8988T (cell line): ENCODE measurements at regions not wholly inside any gene's neighbourhood (a gene's known extent, or its start where the extent isn't known, plus 50 kb on each side); places are given as distances from the start of the nearest gene placed in this dataset.
A peak's percentile ranks its signal among the peaks of the same experiment; 100 is the strongest.

Experiments used
- DNase-seq: peaks from one replicate; pipeline ENCODE4 v3.0.0; 2011

- no peak for DNase-seq
These were observed 56.0 kb upstream of the CD53 start for GRCh38 chr1:110816945-110817344.

GRCh38 chr1:110811529-110811928, 61.4 kb upstream of the CD53 start:
- no peak for DNase-seq

GRCh38 chr1:110800079-110800478, 72.9 kb upstream of the CD53 start:
- DNase-seq: no peak

DNA sequence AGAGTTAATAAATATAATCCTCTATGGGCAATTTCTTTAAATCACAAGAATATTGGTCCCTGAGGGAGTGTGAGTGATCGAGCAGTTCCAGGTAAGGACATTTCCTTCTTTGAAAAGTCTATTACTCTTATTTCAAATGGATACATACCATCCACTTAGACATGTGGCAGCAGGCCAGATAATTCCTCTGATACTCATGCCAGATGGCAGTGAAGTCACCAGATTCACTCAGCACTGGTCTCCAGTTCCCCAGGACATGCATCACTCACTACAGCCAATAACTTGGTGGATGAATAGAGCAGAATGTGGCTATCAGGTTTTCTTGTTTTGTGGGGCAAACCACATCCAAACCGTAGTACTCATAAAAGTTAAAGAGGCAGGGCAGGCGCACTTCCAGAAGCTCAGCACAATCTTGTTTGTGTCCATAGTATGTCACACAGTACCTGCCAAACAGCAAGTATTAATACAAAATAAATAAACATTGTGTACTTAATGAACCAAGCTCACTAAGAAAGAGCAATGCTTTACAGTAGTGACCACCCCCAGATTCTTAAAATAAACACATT, 74.2 kb upstream of the CD53 start:
- DNase-seq: no peak

GRCh38 chr1:110788673-110789072, 84.3 kb upstream of the CD53 start:
- DNase-seq: no peak

DNA sequence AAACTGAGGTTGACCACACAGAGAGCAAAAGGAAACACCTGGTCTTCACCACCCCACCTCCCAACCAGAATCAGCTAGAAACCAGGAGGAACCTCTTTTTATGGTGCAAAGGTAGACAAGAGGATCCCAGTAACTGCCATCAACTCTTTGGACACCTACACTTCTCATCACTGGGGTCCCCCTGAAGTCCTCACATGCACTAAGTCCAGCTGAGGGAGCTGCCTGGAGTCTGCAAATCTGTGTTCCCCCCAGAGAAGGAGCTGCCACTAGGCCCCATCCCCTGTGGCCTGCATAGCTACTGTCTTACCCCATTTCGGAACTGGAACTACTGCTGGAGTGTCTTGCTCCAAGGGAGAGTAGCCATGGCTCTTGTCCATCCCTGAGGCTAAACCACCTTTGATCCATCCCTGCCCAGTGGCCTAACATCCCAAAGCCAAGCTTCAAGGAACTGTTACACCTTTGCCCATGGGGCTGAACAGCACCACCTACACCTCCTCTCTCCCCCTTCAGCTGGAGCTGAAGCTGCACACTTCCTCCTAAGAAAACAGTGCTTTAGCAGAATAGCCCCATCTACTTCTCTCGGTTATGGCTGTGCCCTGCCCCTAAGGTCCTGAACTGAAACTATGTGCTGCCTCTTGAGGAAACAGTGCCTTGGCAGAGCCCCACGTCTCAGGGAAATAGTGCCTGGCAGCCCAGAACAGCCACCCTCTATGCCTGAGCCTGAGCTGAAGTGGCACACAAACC, 85.4 kb upstream of the CD53 start:
- DNase-seq: no peak

- no peak for DNase-seq
These were observed 86.1 kb upstream of the CD53 start for GRCh38 chr1:110786802-110787327.

DNA sequence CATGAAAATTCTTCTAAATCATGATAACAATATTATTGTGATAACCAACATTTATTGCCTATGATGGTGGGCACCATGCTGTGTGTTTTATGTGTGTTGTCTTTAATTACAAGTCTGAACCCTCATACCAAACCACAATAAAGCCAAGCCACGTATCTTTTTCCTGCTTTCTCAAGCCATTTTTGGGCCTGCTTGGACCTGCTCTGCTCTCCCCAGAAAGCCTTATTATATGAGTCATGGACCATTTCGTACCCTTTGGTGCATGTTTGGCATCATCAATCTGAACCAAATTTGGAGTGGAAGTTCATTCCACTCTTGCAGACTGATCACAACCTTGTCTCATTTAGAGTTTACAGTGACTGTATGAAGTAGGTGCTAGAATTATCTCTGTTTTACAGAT, 87.3 kb upstream of the CD53 start:
- no peak for DNase-seq

GRCh38 chr1:110785055-110785454, 87.9 kb upstream of the CD53 start:
- no peak for DNase-seq

GRCh38 chr1:110783292-110783918, 89.5 kb upstream of the CD53 start:
- peak; percentile 13 for DNase-seq

- DNase-seq: no peak
These were observed 91.4 kb upstream of the CD53 start for GRCh38 chr1:110781525-110781924.

DNA sequence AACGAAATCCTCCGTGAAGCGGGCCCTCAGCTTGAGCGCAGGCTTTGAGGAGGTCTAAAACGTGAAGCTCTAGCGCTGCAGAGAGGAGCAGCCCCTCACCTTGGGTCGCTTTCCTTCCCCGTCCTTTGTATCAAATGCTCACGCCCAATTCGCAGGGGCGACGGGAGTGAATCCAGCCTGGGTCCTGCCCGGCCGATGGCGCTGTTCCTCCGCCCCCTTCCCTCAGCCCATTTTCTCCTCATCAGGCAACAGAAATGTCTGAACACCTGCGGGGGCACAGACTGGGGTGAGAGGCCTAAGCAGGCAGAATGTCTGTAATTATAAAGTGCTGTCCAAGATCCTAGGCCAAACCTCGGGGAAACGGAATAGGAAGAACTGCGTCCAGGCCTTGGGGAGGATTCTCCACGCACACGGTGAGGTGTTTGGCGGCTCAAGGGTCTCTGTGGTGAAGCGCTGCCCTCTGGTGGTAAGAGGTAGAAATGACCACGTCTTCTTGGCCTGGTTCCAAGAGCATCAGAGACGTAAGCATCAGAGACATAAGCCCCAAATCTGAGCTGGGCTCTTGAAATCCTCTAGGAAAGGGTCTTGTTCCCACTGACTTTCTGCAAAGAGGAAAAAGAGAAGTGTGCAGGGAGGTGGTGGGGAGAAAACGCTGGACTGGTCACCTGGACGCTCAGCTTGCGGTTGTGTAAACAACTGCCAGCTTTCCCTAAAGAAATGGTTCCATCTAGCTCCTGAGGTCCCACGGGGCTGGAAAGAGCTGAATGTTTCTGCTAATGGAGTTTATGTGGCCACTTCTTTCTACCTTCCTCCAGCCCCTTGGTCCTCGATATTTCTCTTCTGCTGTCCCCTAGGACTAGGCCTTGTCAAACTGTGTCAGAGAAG, 92.1 kb upstream of the CD53 start:
- peak; percentile 11 for DNase-seq

GRCh38 chr1:110779636-110780035, 93.3 kb upstream of the CD53 start:
- DNase-seq: no peak

- DNase-seq: no peak
These were observed 94.1 kb upstream of the CD53 start for GRCh38 chr1:110778821-110779220.

GRCh38 chr1:110777228-110777627, 95.7 kb upstream of the CD53 start:
- DNase-seq: no peak

GRCh38 chr1:110774398-110774797, 98.5 kb upstream of the CD53 start:
- DNase-seq: no peak

DNA sequence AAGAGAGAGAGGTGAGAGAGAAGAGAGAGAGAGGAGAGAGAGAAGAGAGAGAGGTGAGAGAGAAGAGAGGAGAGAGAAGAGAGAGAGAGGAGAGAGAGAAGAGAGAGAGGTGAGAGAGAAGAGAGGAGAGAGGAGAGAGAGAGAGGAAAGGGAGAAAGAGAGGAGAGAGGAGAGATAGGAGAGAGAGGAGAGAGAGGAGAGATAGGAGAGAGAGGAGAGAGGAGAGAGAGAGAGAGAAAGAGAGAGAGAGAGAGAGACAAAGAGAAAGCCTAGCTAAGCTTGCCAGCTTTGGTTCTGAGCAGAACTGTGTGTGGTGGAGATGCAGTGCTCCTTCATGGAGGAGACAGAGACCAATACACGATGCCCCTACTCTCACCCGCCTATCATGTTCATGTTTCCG, 99.1 kb upstream of the KCNA3 start:
- no peak for DNase-seq

DNA sequence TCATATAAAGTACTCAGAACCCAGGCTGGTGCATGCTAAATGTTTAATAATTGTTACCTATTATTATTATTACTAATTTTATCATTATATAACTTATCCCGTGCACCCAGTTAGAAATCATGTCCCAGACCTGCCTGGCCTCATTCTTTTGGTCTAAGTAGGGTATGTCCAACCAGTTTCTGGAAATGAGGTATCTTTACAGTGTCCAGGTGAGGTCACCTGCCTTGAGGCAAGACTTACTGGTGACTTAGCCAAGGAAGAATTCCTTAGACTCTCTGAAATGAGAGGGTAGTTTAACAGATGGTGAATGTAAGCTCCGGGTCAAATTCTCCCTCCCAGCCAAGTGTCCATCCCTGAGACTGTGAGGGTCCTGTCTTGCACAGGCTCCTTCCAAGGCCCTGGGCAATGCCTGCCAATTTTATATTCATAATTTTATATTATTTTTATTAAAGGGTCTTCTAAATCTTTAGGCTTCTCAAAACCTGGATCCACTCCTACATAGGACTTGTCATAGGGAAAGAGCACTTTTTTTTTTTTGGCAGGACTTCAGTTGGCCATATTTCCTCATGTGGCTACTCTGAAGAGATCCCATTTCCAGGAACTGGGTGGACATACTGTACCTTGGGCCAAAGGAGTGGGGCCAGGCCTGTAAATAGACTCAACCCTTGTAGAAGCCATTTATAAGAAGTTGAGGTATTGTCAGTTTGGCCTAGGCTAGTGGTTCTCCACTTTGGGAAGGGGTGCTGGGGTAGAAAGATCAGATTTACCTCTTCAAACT, 96.7 kb upstream of the KCNA3 start:
- DNase-seq: no peak

DNA sequence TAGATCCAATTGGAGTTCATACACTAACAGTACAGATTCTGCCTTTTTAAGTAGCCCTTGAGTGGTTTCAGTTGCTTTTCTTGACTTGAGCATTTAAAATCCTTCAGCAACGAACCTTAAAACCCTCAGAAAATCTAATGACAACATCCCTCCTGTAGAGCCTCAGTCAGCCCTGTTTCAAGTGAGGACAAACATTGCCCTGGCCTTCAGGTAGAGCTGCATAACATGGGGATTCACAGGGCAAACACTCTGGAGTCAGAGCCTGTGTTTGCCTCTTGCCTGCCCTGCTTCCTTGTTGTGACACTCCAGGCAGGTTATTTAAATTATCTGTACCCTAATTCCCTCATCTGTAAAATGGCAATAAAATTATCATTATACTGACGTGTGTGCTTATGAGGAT, 96.1 kb upstream of the KCNA3 start:
- no peak for DNase-seq

- no peak for DNase-seq
These were observed 93.9 kb upstream of the KCNA3 start for GRCh38 chr1:110768605-110769004.

DNA sequence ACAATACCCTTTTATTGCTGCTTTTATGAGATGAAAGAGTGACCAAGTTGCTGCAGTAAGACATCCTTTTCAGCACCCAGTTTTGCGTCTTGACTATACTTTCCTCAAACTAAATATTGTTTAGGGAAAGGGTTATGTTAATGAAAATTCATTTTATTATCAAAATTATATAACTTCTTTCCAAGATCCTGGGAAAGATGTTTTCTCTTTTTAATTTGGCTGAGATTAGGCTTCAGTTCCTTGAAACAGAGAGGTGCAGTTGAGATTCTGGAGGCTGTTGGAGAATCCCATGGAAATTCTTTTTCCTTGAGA, 91.6 kb upstream of the KCNA3 start:
- no peak for DNase-seq

DNA sequence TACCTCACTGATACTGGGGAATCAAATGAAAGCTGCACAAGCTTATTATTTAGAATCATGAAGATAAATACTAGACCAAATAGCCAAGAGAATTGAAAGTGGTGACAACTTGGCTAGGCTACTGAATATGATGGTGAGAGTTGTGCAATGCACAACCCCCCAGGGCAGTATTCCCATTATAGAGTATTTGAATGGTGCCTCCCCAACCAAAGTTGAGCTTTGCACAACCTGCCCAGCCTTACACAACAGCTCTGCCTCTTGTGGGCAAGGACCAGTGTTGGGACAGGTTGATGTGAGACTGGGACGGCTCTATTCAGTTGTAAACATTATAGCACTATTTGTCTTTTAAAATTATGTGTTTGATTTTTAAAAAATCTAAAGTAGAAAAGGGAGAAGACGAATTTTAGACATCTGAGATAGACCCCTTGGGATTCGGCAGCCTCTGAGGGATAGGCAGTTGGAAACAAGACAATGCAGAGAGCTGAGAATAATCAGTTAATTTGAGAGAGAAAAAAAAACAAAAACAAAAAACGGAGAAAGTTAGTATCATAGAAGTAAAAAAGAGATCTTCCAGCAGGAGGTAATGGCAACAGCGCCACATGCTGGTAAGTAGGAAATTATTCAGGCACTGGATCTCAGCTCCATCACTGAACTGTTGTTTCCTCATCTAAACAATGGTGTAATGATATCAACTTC, 91.0 kb upstream of the KCNA3 start:
- no peak for DNase-seq
